CD4-positive, alpha-beta T cell (primary cell): ENCODE measurements at regions not wholly inside any gene's neighbourhood (a gene's known extent, or its start where the extent isn't known, plus 50 kb on each side); places are given as distances from the start of the nearest gene placed in this dataset.

Experiments used
- ATAC-seq: fragments of 200-7000 bp; cut with Tn5 transposase; one replicate; pipeline ENCODE4 v1.10.0; 2022; ENCODE audit warnings: mild to moderate bottlenecking; ENCODE audit not compliant: poor library complexity
- CTCF ChIA-PET: fragments of 350-600 bp; sonication (Branson Sonifier 250); formaldehyde crosslinking; loops from one replicate; lab custom pipeline; 2021; ENCODE audit warnings: antibody characterized with exemption, inconsistent platforms; lab: Charles Lee
- POLR2A ChIA-PET: fragments of 350-600 bp; sonication (Branson Sonifier 250); formaldehyde crosslinking; loops from one replicate; lab custom pipeline; 2021; ENCODE audit warnings: antibody characterized with exemption, inconsistent platforms; lab: Charles Lee
- DNase-seq, 14 experiments: peaks; one replicate each; pipeline ENCODE4 v3.0.0-alpha.2; 2013 to 2020; ENCODE audit warnings: mixed read lengths in 2 of 14
- H3K27ac ChIP-seq, 2 donors: one replicate each; pipeline versions ENCODE4 v1.5.1 to v1.7.0; 2013; ENCODE audit warnings: low read length in 2 of 2, low read depth in 1 of 2, mild to moderate bottlenecking in 1 of 2
- H3K27me3 ChIP-seq, 2 experiments: 1 replicate in 1 of 2; 2 replicates in 1 of 2; pipeline versions ENCODE4 v1.6.1 to v1.7.0; 2013; ENCODE audit warnings: low read length in 2 of 2, control low read depth in 1 of 2, mild to moderate bottlenecking in 1 of 2, moderate library complexity in 1 of 2; ENCODE audit not compliant: insufficient read depth in 2 of 2, control insufficient read depth in 1 of 2
- H3K36me3 ChIP-seq: one replicate; pipeline ENCODE4 v1.6.1; 2013; ENCODE audit warnings: low read length, control low read depth; ENCODE audit not compliant: insufficient read depth
- H3K4me1 ChIP-seq: one replicate; pipeline ENCODE4 v1.6.1; 2013; ENCODE audit warnings: low read length, control low read depth; ENCODE audit not compliant: insufficient read depth
- H3K4me3 ChIP-seq: one replicate; pipeline ENCODE4 v1.5.1; 2013; ENCODE audit warnings: mild to moderate bottlenecking, low read length, moderate library complexity
- H3K9me3 ChIP-seq, 2 experiments: 1 replicate in 1 of 2; 2 replicates in 1 of 2; pipeline versions ENCODE4 v1.6.1 to v1.7.0; 2013; ENCODE audit warnings: low read length in 2 of 2, mild to moderate bottlenecking in 2 of 2, control low read depth in 1 of 2, moderate library complexity in 1 of 2; ENCODE audit not compliant: control insufficient read depth in 1 of 2, insufficient read depth in 1 of 2
- H3K27ac Mint-ChIP-seq: one replicate; pipeline ENCODE4 v1.8.0; 2020; ENCODE audit warnings: mixed read lengths
- H3K27me3 Mint-ChIP-seq: one replicate; pipeline ENCODE4 v1.8.0; 2021; ENCODE audit warnings: mixed read lengths
- H3K36me3 Mint-ChIP-seq: one replicate; pipeline ENCODE4 v1.8.0; 2021; ENCODE audit warnings: low read depth, mixed read lengths
- H3K4me1 Mint-ChIP-seq: one replicate; pipeline ENCODE4 v1.8.0; 2021; ENCODE audit warnings: low read depth, mixed read lengths
- H3K4me3 Mint-ChIP-seq: one replicate; pipeline ENCODE4 v1.8.0; 2020; ENCODE audit warnings: mild to moderate bottlenecking, mixed read lengths
- H3K9me3 Mint-ChIP-seq: one replicate; pipeline ENCODE4 v1.8.0; 2020; ENCODE audit warnings: mixed read lengths
- CTCF ChIP-seq: fragments of 200-600 bp; IDR thresholded peaks from one replicate; pipeline ENCODE4 v1.8.0; 2022; ENCODE audit warnings: antibody characterized with exemption, mild to moderate bottlenecking
- intact Hi-C, 2 experiments: fragments of 100-400 bp; cut with DNase I in 1 of 2; cut with micrococcal nuclease in 1 of 2; formaldehyde crosslinking; loops; one replicate each; pipeline versions ENCODE4 v1.15.1 to v1.9.0; 2023 to 2025; cut with DNase I, micrococcal nuclease

- intact Hi-C loops, result no loop called here
- no peaks in the 10 kb centered on the region for H3K9me3 Mint-ChIP-seq
- DNase-seq (no peak), ATAC-seq (no peak)
- Histone ChIP-seq H3K27ac (no peak overlapping the region), H3K4me3 (no peak overlapping the region), H3K36me3 (no peaks in the 10 kb centered on the region), H3K4me1 (no peaks in the 10 kb centered on the region), H3K9me3 (peaks cover 0 to 4% of the 10 kb centered on the region in 2 experiments), H3K27me3 (no peaks in the 10 kb centered on the region)
- TF ChIP-seq CTCF, result no peak
- H3K27me3 Mint-ChIP-seq, result no peaks in the 10 kb centered on the region
- no peak overlapping the region for H3K4me3 Mint-ChIP-seq
- H3K27ac Mint-ChIP-seq, result no peak overlapping the region
- no peaks in the 10 kb centered on the region for H3K4me1 Mint-ChIP-seq
- ChIA-PET POLR2A (no interaction called here), CTCF (no interaction called here)
- H3K36me3 Mint-ChIP-seq, result no peaks in the 10 kb centered on the region
Observed at GRCh38 chr2:192634557-192634956, 439.8 kb upstream of the TMEFF2 start.

- Histone ChIP-seq H3K4me1 (no peaks in the 10 kb centered on the region), H3K9me3 (peaks cover 0 to 3% of the 10 kb centered on the region in 2 experiments), H3K27ac (no peak overlapping the region), H3K4me3 (no peak overlapping the region), H3K27me3 (no peaks in the 10 kb centered on the region), H3K36me3 (no peaks in the 10 kb centered on the region)
- Mint-ChIP-seq H3K4me1 (no peaks in the 10 kb centered on the region), H3K27me3 (no peaks in the 10 kb centered on the region), H3K9me3 (peaks cover 2% of the 10 kb centered on the region), H3K27ac (no peak overlapping the region), H3K36me3 (no peaks in the 10 kb centered on the region), H3K4me3 (no peak overlapping the region)
- DNase-seq (no peak), ATAC-seq (no peak)
- POLR2A ChIA-PET, result no interaction called here
- no peak for TF ChIP-seq CTCF
- CTCF ChIA-PET, result no interaction called here
- intact Hi-C loops, result no loop called here
Observed at GRCh38 chr2:192628017-192628416, 433.3 kb upstream of the TMEFF2 start.

- Mint-ChIP-seq H3K4me3 (no peak overlapping the region), H3K4me1 (no peaks in the 10 kb centered on the region), H3K27me3 (no peaks in the 10 kb centered on the region), H3K9me3 (no peaks in the 10 kb centered on the region), H3K36me3 (no peaks in the 10 kb centered on the region), H3K27ac (no peak overlapping the region)
- CTCF ChIA-PET, result no interaction called here
- Histone ChIP-seq H3K36me3 (no peaks in the 10 kb centered on the region), H3K4me1 (no peaks in the 10 kb centered on the region), H3K9me3 (peaks cover 0 to 4% of the 10 kb centered on the region in 2 experiments), H3K27me3 (no peaks in the 10 kb centered on the region), H3K27ac (no peak overlapping the region), H3K4me3 (no peak overlapping the region)
- no peak for DNase-seq
- no peak for TF ChIP-seq CTCF
- intact Hi-C loops, result no loop called here
- POLR2A ChIA-PET, result no interaction called here
- ATAC-seq, result no peak
Observed at GRCh38 chr2:192615105-192615504, 420.4 kb upstream of the TMEFF2 start.
